ENCODE measurements at regions not wholly inside any gene's neighbourhood (a gene's known extent, or its start where the extent isn't known, plus 50 kb on each side); places are given as distances from the start of the nearest gene placed in this dataset.
A peak's percentile ranks its signal among the peaks of the same experiment; 100 is the strongest.

GRCh38 chr17:77763575-77763974 lies 194.9 kb upstream of the TNRC6C start:
- DNase-seq (ENCODE audit: extremely low read depth, low read depth) = no peak

DNA sequence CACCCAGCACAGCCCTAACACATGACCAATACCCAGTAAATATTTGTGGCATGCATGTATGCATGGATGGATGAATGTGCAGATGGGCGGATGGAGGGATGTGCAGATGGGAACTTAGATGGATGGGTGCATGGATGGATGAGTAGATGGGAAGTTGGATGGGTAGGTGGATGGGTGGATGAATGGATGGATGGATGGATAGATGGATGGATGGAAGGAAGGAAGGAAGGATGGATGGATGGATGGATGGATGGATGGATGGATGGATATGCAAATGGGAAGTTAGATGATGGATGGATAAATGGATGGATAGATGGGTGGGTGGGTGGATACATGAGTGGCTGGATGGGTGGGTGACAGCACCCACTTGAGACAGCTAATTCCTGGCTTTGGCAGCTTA lies 193.2 kb upstream of the TNRC6C start:
- DNase-seq (ENCODE audit: extremely low read depth, low read depth) = no peak

GRCh38 chr17:77767148-77767547 lies 191.4 kb upstream of the TNRC6C start:
- DNase-seq (ENCODE audit: extremely low read depth, low read depth) = no peak

DNA sequence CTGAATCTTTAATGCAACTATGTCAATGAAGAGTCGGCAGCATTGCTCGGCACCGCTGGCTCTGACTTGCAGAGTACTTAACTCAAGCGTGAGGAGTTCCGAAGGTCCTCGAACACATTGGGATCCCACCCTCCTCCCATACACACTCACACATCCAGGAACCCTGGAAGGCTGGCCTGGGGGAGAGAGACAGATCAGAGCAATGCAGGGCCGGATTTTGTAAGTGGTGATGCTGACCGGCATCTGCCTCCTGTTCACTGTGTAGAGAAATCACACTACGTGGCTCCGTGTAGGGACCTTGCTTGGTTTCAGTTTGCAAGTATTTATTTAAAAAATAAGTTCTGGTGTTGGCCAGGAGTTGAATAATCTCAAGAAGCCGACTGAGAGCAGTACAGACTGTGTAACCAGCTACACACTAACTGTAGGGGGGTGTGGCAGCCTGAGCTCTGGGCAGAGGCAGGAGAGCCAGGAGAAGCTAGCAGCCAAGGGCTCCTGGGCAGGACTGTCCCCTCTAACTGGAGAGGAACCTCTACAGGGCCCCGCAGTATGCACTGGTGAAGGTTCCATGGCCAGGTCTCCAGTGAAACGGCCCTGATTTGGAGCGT lies 190.2 kb upstream of the TNRC6C start:
- DNase-seq (ENCODE audit: extremely low read depth, low read depth) = no peak

DNA sequence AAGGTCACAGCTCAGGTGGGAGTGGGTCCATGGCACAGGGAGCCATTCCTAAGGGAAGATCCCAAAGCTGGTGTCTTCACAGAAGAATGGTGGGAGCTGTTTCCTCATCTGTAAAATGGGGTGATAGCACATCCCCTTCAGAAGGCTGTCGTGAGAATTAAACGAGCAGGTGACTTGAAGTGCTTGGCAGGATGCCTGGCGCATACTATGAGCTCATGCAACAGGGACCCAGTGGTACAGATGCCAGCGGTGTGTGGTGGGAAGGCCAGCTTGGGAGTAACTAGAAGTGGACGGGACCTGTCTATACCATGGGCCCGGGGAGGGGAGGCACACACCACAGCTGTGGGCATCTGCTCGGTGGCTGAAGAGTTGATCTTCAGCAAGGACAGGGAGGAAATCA lies 189.3 kb upstream of the TNRC6C start:
- no peak for DNase-seq (ENCODE audit: extremely low read depth, low read depth)

GRCh38 chr17:77769762-77770161 lies 188.7 kb upstream of the TNRC6C start:
- DNase-seq (ENCODE audit: extremely low read depth, low read depth) = no peak

DNA sequence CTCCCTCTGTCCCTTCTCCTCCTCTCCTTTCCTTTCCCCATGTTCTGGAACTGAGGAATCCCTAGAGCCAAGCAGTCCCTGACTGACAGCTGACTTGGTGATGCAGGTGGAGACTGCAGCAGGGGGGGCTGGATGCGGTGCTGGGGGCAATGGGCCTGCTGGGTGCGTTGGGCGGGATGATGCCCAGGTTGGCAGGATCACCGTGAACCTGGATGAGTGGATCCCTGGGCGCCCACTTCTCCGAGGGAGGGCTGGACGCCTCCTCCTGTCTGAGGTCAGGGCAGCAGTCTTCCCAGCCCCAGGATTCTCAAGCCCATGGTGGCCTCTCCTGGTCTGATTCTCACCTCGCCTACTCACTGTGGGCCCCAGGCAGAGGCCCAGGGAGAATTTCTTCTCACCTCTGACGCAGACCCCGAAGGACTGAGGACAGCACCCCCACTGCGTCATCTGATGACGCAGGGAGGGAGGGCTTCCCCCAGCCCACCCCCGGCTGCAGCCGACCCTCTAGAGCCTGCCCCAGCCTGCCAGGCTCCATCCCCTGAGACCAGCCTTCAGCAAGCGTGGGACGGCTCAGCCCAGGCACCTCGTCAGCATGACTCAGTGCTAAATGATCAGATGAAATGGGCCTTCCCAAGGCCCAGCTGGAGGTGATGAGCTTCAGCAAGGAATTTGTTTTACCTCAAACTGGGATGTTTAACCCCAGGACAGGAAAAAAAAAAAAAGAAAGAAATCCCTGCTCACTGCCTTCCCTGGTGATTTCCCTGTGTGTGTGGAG lies 188.0 kb upstream of the TNRC6C start:
- peak; percentile 69 for DNase-seq (ENCODE audit: extremely low read depth, low read depth)

GRCh38 chr17:77771145-77771544 lies 187.4 kb upstream of the TNRC6C start:
- no peak for DNase-seq (ENCODE audit: extremely low read depth, low read depth)

GRCh38 chr17:77771587-77771986 lies 186.9 kb upstream of the TNRC6C start:
- DNase-seq (ENCODE audit: extremely low read depth, low read depth) = no peak

- no peak for DNase-seq (ENCODE audit: extremely low read depth, low read depth)
These were observed 186.5 kb upstream of the TNRC6C start for GRCh38 chr17:77771998-77772397.

- DNase-seq (ENCODE audit: extremely low read depth, low read depth) = peak; percentile 60
These were observed 186.0 kb upstream of the TNRC6C start for GRCh38 chr17:77772461-77772897.

- DNase-seq (ENCODE audit: extremely low read depth, low read depth) = no peak
These were observed 185.6 kb upstream of the TNRC6C start for GRCh38 chr17:77772899-77773358.

GRCh38 chr17:77774182-77774581 lies 184.3 kb upstream of the TNRC6C start:
- DNase-seq (ENCODE audit: extremely low read depth, low read depth) = no peak

GRCh38 chr17:77778636-77779489 lies 179.6 kb upstream of the TNRC6C start:
- peak; percentile 49 for DNase-seq (ENCODE audit: extremely low read depth, low read depth)

GRCh38 chr17:77779711-77780539 lies 178.6 kb upstream of the TNRC6C start:
- no peak for DNase-seq (ENCODE audit: extremely low read depth, low read depth)

DNA sequence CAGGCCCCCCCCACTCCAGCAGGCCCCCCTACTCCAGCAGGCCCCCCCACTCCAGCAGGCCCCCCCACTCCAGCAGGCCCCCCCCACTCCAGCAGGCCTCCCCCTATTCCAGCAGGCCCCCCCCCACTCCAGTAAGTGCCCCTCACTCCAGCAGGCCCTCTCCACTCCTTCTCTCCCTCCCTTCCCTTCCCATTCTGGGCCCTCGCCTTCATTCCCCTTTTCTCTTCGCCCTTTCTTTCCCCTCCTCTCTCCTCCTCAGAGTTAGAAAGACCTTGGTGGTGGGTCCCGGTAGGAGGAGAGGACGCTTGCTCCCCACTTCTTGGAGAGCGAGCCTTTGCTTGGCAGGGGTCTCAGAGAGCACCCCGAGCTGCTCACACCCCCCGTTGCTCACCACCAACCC lies 177.0 kb upstream of the TNRC6C start:
- DNase-seq (ENCODE audit: extremely low read depth, low read depth) = no peak

GRCh38 chr17:77782201-77782600 lies 176.3 kb upstream of the TNRC6C start:
- no peak for DNase-seq (ENCODE audit: extremely low read depth, low read depth)

- no peak for DNase-seq (ENCODE audit: extremely low read depth, low read depth)
These were observed 175.9 kb upstream of the TNRC6C start for GRCh38 chr17:77782611-77783010.

- no peak for DNase-seq (ENCODE audit: extremely low read depth, low read depth)
These were observed 174.3 kb upstream of the TNRC6C start for GRCh38 chr17:77783991-77784820.

Measured in NCI-H460 (cell line).